B cell (primary cell): ENCODE measurements at regions not wholly inside any gene's neighbourhood (a gene's known extent, or its start where the extent isn't known, plus 50 kb on each side); places are given as distances from the start of the nearest gene placed in this dataset.

Experiments used
- EZH2 ChIP-seq: IDR thresholded peaks from 2 replicates; pipeline ENCODE4 v1.6.1; 2012; ENCODE audit warnings: borderline replicate concordance, low read depth, mild to moderate bottlenecking, moderate library complexity, low read length; ENCODE audit not compliant: insufficient read depth, poor library complexity, severe bottlenecking
- TF ChIP-seq, protein P1 (sequence below): fragments of 200-600 bp; IDR thresholded peaks from one replicate; pipeline ENCODE4 v1.8.0; 2022; ENCODE audit warnings: antibody characterized with exemption, mild to moderate bottlenecking

GRCh38 chr2:8624855-8625398 is 56.9 kb upstream of the ID2 start:
- TF ChIP-seq, protein P1, sequence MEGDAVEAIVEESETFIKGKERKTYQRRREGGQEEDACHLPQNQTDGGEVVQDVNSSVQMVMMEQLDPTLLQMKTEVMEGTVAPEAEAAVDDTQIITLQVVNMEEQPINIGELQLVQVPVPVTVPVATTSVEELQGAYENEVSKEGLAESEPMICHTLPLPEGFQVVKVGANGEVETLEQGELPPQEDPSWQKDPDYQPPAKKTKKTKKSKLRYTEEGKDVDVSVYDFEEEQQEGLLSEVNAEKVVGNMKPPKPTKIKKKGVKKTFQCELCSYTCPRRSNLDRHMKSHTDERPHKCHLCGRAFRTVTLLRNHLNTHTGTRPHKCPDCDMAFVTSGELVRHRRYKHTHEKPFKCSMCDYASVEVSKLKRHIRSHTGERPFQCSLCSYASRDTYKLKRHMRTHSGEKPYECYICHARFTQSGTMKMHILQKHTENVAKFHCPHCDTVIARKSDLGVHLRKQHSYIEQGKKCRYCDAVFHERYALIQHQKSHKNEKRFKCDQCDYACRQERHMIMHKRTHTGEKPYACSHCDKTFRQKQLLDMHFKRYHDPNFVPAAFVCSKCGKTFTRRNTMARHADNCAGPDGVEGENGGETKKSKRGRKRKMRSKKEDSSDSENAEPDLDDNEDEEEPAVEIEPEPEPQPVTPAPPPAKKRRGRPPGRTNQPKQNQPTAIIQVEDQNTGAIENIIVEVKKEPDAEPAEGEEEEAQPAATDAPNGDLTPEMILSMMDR, result no peak
- TF ChIP-seq EZH2, result no peak
